BE2C (cell line): ENCODE measurements at regions not wholly inside any gene's neighbourhood (a gene's known extent, or its start where the extent isn't known, plus 50 kb on each side); places are given as distances from the start of the nearest gene placed in this dataset.

Source experiments
- DNase-seq: peaks from one replicate; pipeline ENCODE4 v3.0.0-alpha.2; 2020
- H3K27me3 ChIP-seq: fragments of 250-450 bp; sonication (Bioruptor Pico); 2 replicates; pipeline ENCODE4 v1.5.1; 2020; ENCODE audit warnings: mild to moderate bottlenecking
- H3K36me3 ChIP-seq: fragments of 250-450 bp; sonication (Bioruptor Pico); 2 replicates; pipeline ENCODE4 v1.5.1; 2020; ENCODE audit warnings: mild to moderate bottlenecking
- H3K4me1 ChIP-seq: fragments of 250-450 bp; sonication (Bioruptor Pico); 2 replicates; pipeline ENCODE4 v1.5.1; 2020
- H3K4me3 ChIP-seq: 2 replicates; pipeline ENCODE4 v1.5.1; 2011; ENCODE audit warnings: low read depth, low read length
- H3K9me3 ChIP-seq: fragments of 250-450 bp; sonication (Bioruptor Pico); 2 replicates; pipeline ENCODE4 v1.5.1; 2020
- TF ChIP-seq, protein P1 (sequence below): IDR thresholded peaks from 2 replicates; pipeline ENCODE4 v1.5.1; 2012; ENCODE audit warnings: mild to moderate bottlenecking, low read depth, low read length

DNA sequence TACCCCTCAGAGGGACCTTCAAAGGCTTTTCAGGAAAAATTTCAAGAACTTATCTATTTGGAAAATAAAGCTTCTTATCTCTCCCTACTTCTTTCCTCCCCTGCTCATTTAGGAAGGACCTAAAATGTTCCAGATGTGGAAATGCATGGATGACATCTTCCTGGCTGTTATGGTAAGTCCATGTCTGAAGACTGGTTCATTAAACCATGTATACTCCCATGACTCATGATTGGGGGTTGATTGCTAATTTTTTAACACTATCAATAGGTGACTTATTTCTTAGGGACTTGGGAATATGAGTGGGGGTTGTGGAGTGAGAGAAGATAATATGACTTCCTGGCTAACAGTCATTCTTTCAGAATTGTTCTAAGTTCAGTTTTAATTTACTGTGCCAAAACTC lies 104.0 kb upstream of the PARD3B start:
- no peaks in the 10 kb centered on the region for H3K4me1 ChIP-seq

DNA sequence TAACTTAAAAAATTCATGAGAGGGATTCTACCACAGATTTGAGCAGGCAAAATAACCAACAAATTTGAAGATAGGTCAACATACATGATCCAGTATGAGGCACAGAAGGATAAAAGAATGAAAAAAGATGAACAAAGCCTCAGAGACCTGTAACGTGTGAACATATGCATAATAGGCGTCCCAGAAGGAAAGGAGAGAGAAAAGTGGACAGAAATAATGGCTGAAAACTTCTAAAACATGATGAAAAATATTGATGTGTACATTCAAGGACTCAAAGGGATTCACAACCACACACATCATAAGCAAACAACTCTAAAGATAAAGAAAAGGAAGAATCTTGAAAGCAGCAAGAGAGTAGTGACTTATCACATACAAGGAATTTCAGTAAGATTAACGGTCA lies 100.1 kb upstream of the PARD3B start:
- TF ChIP-seq, protein P1, sequence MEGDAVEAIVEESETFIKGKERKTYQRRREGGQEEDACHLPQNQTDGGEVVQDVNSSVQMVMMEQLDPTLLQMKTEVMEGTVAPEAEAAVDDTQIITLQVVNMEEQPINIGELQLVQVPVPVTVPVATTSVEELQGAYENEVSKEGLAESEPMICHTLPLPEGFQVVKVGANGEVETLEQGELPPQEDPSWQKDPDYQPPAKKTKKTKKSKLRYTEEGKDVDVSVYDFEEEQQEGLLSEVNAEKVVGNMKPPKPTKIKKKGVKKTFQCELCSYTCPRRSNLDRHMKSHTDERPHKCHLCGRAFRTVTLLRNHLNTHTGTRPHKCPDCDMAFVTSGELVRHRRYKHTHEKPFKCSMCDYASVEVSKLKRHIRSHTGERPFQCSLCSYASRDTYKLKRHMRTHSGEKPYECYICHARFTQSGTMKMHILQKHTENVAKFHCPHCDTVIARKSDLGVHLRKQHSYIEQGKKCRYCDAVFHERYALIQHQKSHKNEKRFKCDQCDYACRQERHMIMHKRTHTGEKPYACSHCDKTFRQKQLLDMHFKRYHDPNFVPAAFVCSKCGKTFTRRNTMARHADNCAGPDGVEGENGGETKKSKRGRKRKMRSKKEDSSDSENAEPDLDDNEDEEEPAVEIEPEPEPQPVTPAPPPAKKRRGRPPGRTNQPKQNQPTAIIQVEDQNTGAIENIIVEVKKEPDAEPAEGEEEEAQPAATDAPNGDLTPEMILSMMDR: no peak
- DNase-seq: no peak
- Histone ChIP-seq H3K36me3 (no peaks in the 10 kb centered on the region), H3K9me3 (no peaks in the 10 kb centered on the region), H3K4me3 (no peak overlapping the region), H3K27me3 (no peaks in the 10 kb centered on the region), H3K4me1 (no peaks in the 10 kb centered on the region)

More for the DNA sequence above, 104.0 kb upstream of the PARD3B start:
- Histone ChIP-seq H3K9me3 (no peaks in the 10 kb centered on the region), H3K4me3 (no peak overlapping the region), H3K36me3 (no peaks in the 10 kb centered on the region), H3K27me3 (no peaks in the 10 kb centered on the region)
- DNase-seq: no peak
- TF ChIP-seq, protein P1: no peak

DNA sequence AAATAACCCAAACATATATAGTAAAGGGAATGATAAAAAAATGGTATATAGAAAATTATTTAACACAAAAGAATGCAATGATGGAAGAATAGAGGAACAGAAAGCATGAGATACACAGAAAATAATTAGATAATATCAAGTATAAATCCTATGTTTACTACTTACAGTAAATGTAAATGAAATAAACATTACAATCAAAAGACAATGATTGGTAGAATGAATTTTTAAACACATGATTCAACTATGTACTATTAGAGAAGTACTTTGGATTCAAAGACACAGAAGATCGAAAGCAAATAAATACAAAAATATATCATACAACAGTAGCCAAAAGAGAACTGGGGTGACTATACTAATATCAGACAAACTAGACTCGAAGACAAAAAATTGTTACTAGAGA lies 97.6 kb upstream of the PARD3B start:
- no peaks in the 10 kb centered on the region for H3K9me3 ChIP-seq
- no peaks in the 10 kb centered on the region for H3K27me3 ChIP-seq
- DNase-seq: no peak
- H3K4me3 ChIP-seq: no peak overlapping the region
- no peaks in the 10 kb centered on the region for H3K36me3 ChIP-seq
- no peaks in the 10 kb centered on the region for H3K4me1 ChIP-seq
- TF ChIP-seq, protein P1: no peak

DNA sequence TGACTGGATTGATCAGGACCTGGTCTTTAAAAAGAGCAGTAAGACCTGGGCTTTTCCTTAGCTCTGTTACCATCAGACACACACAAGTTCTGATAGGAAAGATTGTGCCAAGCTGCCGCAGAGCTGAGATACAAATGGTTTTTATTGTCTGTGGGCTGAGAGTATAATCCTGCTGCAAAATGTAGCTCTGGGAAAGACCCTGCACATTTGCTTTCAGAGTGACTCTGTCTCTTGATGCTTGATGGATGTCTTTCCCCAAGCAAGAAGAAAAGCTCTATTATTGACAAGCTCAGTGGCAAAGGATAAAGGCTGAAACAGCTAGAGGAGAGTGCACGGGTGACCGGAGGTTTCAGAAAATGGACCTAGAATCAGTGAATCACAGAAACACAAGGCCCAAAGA lies 95.3 kb upstream of the PARD3B start:
- H3K4me3 ChIP-seq: no peak overlapping the region
- TF ChIP-seq, protein P1: no peak
- DNase-seq: no peak

DNA sequence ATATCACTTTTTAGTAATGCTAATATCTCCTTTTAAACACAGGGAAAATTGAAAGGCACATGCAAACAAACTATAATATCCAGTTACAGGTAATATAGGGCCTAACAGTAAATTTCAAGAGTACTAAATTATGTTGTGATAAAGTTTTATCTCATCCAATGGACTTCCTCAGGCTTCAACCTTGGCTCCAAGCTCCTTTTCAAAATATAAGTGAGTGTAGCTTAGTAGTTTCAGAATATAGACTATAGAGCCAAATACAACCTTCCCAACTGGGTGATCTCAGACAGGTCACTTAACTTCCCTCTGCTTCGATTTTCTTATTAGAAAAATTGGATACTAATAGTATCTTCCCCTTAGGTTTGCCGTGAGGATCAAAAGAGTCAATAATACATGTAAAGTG lies 93.5 kb upstream of the PARD3B start:
- Histone ChIP-seq H3K4me1 (no peaks in the 10 kb centered on the region), H3K4me3 (no peak overlapping the region), H3K27me3 (no peaks in the 10 kb centered on the region), H3K9me3 (no peaks in the 10 kb centered on the region), H3K36me3 (no peaks in the 10 kb centered on the region)
- TF ChIP-seq, protein P1: no peak
- DNase-seq: no peak

More for the DNA sequence above, 95.3 kb upstream of the PARD3B start:
- no peaks in the 10 kb centered on the region for H3K36me3 ChIP-seq
- H3K4me1 ChIP-seq: no peaks in the 10 kb centered on the region
- H3K9me3 ChIP-seq: no peaks in the 10 kb centered on the region
- H3K27me3 ChIP-seq: no peaks in the 10 kb centered on the region

DNA sequence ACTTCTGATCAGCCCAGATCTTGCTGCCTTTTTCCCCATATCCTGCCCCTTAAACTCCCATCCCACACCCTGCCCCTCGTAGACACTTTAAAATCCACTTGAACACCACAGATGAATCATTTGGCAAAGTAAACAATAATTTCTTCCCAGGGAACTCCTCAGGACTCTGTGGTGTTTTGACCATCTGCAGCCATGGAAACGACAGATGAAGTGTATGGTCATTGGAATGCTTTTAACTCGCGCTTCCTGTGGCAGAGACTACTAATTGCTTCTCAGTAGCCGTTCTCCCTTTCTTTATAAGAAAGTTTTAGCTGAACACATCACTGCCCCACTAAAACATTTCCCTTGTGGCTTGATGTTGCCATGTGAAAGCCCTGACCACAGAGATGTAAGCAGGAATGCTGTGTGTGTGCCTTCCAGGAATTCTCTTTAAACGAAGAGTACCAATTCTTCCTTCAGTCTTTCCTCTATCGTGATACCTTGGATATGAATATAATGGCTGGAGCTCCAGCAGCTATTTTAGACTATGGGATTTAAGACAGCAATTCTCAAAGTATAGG lies 92.7 kb upstream of the PARD3B start:
- no peaks in the 10 kb centered on the region for H3K9me3 ChIP-seq
- no peaks in the 10 kb centered on the region for H3K4me1 ChIP-seq
- no peak overlapping the region for H3K4me3 ChIP-seq
- no peak for DNase-seq
- H3K36me3 ChIP-seq: no peaks in the 10 kb centered on the region
- TF ChIP-seq, protein P1: no peak
- no peaks in the 10 kb centered on the region for H3K27me3 ChIP-seq
